ENCODE measurements at regions not wholly inside any gene's neighbourhood (a gene's known extent, or its start where the extent isn't known, plus 50 kb on each side); places are given as distances from the start of the nearest gene placed in this dataset.
"Not testable (repeated sequence)": the region's sequence is repeated elsewhere in the genome, so short reads cannot be mapped to it uniquely, and the experiment has no call there.

GRCh38 chr7:91567081-91568012 is 303.1 kb downstream of the FZD1 start:
- DNase-seq (ENCODE audit: low spot score), result no peak

- no peak for DNase-seq (ENCODE audit: low spot score)
Measured at GRCh38 chr7:91568138-91568537, 303.9 kb downstream of the FZD1 start.

GRCh38 chr7:91569728-91570457 is 305.7 kb downstream of the FZD1 start:
- no peak for DNase-seq (ENCODE audit: low spot score)

GRCh38 chr7:91570560-91570959 is 306.3 kb downstream of the FZD1 start:
- DNase-seq (ENCODE audit: low spot score), result no peak

GRCh38 chr7:91571601-91572000 is 307.4 kb downstream of the FZD1 start:
- no peak for DNase-seq (ENCODE audit: low spot score)

- DNase-seq (ENCODE audit: low spot score), result no peak
Measured at GRCh38 chr7:91573405-91573804, 307.1 kb downstream of the MTERF1 start.

- DNase-seq (ENCODE audit: low spot score), result not testable (repeated sequence)
Measured at GRCh38 chr7:91576459-91576858, 304.0 kb downstream of the MTERF1 start.

- no peak for DNase-seq (ENCODE audit: low spot score)
Measured at GRCh38 chr7:91579837-91580236, 300.7 kb downstream of the MTERF1 start.

GRCh38 chr7:91582799-91583477 is 297.6 kb downstream of the MTERF1 start:
- DNase-seq (ENCODE audit: low spot score), result no peak

- DNase-seq (ENCODE audit: low spot score), result no peak
Measured at GRCh38 chr7:91596287-91596686, 284.2 kb downstream of the MTERF1 start.

GRCh38 chr7:91598791-91599190 is 281.7 kb downstream of the MTERF1 start:
- DNase-seq (ENCODE audit: low spot score), result no peak

GRCh38 chr7:91600112-91600511 is 280.4 kb downstream of the MTERF1 start:
- DNase-seq (ENCODE audit: low spot score), result no peak

GRCh38 chr7:91603707-91604106 is 276.8 kb downstream of the MTERF1 start:
- DNase-seq (ENCODE audit: low spot score), result no peak

GRCh38 chr7:91608606-91609005 is 271.9 kb downstream of the MTERF1 start:
- DNase-seq (ENCODE audit: low spot score), result no peak

GRCh38 chr7:91609525-91609924 is 271.0 kb downstream of the MTERF1 start:
- no peak for DNase-seq (ENCODE audit: low spot score)

GRCh38 chr7:91614431-91614830 is 266.1 kb downstream of the MTERF1 start:
- DNase-seq (ENCODE audit: low spot score), result no peak

- no peak for DNase-seq (ENCODE audit: low spot score)
Measured at GRCh38 chr7:91618776-91619765, 261.4 kb downstream of the MTERF1 start.

- no peak for DNase-seq (ENCODE audit: low spot score)
Measured at GRCh38 chr7:91620827-91621226, 259.7 kb downstream of the MTERF1 start.

GRCh38 chr7:91627324-91627723 is 253.2 kb downstream of the MTERF1 start:
- not testable (repeated sequence) for DNase-seq (ENCODE audit: low spot score)

- DNase-seq (ENCODE audit: low spot score), result no peak
Measured at GRCh38 chr7:91628742-91629141, 251.8 kb downstream of the MTERF1 start.

Measured in globus pallidus (tissue), 1 donor.